Stimulated activated CD4-positive, alpha-beta T cell treated with anti-CD3 and anti-CD28 coated beads, Interleukin-2, amount 100 ng/mL, for 24 hours (primary cell): ENCODE measurements at regions not wholly inside any gene's neighbourhood (a gene's known extent, or its start where the extent isn't known, plus 50 kb on each side); places are given as distances from the start of the nearest gene placed in this dataset.

Experiments used
- DNase-seq, 2 donors: peaks; one replicate each; pipeline ENCODE4 v3.0.0-alpha.2; 2020

DNA sequence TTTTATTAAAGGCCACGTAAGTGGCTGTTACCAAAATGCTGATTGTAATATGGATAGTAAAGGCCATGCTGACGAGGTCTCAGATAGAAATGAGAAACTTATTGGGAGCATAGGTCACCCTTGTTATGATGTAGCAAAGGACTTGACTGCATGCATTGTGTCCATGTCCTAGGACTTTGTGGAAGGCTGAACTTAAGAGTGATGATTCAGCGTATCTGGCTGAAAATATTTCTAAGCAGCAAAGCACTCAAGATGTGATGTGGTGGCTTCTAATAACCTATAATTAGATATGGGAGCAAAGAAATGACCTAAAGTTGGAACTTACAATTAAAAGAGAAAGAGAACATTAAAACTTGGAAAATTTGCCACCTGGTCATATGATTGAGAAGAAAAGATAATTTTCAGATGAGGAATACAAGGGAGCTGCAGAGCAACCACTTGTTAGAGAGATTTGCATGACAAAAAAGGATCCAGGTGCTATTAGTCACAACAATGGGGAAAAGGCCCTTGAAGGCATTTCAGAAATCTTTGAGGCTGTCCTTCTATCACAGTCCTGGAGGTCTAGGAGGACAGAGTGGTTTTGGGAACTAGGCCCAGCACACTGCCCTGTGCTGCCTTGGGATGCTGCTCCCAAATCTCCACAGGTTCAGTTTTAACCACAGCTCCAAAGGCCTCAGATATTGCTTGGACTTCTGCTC, 793.7 kb upstream of the LCORL start:
- DNase-seq: no peak

DNA sequence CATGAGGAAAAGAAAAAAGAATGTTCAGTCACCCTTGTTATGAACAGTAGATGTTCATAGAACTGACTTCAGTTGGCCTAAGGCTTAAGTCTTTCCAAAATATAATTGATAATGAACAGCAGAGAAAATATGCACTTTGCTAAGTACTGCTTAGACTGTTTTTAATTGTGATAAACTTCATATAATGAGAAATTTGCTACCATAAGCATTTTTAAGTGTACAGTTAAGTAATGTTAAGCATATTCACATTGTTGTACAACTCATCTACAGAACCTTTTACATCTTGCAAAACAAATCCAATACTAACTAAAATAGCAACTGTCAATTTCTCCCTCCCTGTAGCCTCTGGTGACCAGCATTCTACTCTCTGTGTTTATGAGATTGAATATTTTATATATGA, 792.2 kb upstream of the LCORL start:
- no peak for DNase-seq

DNA sequence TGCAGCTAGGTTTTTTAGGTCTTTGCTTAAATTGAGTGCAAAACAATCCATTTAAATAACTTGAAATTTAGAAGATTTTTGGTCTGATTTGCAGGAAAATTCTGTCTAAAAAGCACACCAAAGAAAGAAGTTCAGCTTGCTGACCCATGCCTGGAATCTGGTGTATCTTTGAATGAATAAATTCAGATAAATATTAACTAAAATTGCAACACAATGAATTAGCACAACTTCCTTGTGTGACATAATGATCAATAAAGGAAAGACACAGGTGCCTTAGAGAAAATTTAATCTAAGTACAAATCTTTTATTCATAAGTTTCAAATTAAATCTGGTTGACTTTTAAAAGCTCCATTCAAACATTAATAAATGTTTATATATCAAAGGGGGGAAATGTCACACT, 791.5 kb upstream of the LCORL start:
- no peak for DNase-seq

DNA sequence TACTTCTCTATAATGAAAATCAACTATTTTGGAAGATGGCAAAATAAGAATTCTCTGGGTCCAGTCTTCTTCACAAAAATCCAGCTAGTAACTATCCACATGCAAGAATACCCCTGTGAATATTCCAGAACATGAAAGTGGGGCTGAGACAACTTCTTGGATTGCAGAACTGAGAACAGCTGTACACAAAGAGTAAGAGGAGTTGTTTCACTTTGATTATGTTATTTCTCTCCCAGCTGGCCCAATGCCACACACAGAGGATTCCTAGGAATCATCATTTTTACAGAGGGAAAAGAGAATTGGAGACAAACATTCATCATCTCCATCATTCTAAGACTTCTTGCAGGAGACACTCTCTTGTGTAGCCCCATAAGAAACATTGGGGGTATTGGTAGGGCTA, 782.2 kb upstream of the LCORL start:
- no peak for DNase-seq

DNA sequence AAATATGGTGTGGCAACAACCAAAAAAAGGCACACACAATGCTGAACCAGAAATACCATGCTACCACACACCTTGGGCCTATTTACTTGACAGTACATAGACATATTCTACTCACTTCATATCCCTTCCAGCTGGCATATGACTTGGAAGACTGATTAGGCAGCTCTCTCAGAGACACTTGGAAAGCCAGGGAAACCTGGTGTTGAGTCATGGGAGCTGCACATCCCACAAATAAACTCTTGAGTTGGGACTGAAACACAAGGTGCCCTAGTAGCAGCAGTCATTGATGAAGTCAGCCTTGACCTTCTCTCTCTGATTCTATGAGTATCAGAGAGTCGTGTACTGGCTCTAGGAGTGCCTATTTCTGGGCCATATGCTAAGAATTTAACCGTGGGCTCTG, 776.6 kb upstream of the LCORL start:
- DNase-seq: no peak

DNA sequence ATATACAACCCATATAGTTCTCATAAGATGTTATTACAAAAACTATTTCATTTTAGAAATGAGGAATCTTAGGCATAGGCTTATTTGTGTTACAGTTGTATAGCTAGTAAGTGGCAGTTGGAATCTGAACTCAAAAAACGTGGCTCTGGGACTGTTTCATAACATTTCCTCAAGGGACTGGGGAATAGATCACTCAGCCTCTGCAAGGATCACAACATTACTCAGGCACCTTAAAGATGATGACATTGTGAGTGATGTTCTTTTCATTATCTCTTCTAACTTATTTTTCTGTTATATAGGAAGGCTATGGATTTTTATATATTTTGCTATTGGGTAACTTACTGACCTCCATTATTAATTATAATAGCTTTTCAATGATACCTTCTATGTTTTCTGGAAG, 774.2 kb upstream of the LCORL start:
- DNase-seq: no peak

DNA sequence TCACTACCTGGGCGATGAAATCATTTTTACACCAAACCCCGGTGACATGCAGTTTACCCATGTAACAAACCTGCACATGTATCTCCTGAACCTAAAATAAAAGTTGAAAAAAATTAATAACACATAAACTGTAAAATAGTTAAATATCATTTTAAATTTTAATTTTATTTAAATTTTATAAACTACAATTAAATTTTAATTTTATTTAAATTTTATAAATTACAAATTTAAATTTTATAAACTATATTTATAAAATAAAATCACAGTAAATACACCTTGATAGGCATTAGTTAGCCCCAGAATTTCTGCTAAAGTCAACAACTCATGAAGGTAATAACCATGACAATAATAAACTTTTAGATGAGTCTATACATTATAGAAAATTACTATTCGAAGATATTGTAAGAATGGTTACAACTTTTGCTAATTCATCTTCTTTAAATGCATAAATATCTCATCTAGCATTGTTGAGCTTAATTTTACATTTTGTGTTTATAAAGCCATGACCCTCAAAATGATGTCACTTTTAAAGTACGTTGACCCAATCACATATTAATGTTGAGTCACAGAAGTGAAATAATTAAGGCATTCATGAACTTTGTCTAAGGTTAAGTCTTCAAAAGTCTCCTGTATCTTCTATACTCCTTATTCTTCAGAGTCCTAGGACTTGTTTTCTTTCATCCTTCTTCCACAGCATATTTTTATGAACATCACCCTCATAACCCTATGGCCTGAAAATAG, 755.8 kb upstream of the LCORL start:
- DNase-seq: no peak

DNA sequence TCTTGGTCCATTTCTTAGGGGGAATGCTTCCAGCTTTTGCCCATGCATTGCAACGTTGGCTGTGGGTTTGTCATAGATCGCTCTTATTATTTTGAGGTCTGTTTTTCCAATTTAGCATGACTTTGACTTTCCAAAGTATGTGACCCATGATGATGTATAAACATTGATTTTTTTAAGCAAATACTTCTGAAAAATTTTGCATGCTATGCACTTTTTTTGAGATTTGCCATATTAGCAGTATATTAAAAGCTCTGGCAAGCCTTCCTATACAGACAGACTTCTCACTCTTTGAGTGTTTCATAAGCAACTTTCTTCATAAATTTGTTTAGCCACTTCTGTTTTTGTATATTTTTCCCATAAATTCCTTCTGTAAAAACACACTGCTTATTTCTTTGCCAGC, 746.4 kb upstream of the LCORL start:
- DNase-seq: no peak

DNA sequence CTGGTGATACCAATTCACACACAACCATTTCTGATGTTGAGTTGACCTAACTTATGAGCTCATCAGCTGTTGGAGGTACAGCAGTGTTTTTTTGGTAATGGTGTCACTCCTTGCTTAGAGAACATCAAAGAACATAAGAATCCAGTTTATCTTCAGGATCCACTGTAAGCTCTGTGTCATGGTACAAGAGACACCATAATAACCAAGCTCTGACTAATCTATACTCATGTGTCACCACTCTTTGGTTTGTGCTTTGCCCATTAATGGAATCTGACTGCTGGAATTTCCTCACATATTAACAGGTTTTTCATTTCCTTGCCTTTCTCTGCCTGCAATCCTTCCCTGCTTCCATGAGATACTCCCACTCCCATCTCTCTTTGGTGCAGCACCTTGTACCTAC, 735.1 kb upstream of the LCORL start:
- no peak for DNase-seq

DNA sequence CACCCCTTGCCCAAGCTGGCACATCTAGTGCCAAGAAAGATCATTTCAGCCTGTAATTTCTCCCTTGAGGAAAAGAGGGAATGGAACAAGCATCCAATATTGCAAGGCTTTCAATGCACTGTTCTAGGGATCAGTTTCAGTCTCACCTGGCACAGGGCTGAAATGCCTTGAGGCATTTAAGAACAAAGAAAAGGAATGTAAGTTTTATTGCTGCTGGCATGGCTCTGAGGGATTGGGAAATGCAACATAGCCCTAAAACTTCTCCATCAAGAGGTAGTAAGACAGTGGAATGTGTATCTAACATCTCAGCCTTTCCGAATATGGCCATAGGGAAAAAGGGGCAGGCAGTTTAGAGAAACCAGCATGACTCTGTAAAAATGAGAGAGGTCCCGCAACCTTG, 732.6 kb upstream of the LCORL start:
- no peak for DNase-seq

DNA sequence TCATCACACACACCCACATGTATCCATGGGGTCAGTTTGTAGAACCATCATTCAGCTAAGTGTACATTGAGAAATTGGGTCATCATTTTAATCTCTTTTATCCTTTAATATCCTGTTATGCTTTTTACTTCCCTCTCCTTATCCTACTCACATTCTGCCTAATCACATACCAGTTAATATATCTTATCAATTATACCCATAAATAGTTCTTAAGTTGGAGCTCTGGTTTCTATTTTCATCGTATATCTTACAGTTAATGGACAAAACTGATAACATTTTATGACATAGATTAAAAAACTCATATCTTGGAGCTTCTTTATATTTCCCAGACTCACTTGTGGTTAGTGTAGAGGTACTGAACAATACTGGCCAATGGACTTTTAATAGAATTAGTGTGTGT, 729.5 kb upstream of the LCORL start:
- DNase-seq: no peak

DNA sequence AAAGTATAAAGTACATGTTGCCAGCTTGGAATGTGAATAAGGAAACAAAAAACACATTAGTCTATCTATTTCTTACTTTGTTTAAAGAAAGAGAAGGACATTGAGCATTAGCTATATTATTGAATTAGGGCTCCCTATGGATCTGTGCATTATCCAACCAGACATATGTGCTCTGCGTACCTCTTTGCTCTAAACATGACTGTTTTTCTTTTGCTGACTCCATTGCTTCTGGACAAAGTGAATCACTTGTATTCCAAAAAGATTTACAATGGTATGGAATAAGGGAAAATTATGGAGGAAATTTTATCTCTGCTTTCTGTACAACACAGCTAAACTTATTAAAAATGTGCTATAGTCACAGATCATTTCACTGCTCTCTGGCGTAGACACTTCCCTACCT, 727.8 kb upstream of the LCORL start:
- no peak for DNase-seq

DNA sequence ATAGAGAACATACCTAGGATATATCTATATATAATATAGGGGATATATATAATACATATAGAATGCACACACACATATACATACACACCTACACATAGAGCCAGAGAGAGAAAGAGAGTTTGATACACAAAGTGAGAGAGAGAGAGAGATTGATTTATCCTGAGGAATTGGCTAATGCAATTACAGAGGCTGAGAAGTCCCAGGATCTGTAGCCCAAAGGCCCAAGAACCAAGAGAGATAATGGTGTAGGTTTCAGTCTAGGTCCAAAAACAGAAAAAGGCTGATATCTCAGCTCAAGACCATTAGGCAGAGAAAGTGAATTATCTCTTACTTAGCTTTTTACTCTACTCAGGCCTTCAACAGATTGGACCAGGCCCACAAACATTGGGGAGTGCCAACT, 715.0 kb upstream of the LCORL start:
- no peak for DNase-seq

DNA sequence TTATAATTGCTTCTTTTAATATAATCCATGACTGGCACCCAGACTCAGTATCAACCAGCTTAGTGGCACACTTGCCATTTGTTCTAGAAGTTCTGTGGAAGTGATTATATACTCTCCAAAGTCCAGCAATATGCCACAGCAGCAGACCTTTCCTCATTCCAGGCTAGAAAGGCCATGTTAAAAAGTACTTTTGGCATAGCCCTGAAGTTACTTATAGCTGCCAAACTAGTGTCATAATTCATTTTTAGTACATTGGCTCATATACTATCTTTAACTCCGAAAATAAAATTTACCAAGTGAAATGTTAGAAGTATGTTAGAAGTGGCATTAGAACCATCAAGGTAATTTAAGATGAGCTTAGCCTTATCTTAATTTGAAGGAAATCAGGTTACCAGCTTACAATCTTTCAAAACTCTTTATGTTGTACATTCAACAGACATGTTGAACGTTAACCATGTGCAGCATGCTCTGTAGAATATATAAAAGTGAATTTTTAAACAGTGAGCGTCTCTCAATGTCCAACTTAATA, 714.2 kb upstream of the LCORL start:
- no peak for DNase-seq

DNA sequence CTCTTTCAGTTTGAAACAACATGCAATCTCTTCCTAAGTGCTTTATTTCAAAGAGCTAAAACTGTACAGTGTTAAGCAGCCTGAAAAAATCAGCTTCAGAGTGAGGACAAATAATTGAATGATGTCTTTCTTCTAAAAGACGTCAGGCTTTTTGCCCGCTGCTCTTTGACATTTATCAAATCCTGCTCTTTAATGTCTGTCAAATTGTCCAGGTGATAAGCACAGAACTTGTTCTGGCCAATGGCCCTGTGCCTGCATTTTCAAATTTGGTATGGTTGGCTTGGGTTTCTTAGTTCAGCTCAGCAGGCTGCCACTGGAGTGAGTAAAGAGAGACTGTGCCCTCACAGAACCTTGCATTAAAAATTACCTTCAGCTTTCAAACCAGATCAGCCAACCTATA, 712.9 kb upstream of the LCORL start:
- DNase-seq: no peak

DNA sequence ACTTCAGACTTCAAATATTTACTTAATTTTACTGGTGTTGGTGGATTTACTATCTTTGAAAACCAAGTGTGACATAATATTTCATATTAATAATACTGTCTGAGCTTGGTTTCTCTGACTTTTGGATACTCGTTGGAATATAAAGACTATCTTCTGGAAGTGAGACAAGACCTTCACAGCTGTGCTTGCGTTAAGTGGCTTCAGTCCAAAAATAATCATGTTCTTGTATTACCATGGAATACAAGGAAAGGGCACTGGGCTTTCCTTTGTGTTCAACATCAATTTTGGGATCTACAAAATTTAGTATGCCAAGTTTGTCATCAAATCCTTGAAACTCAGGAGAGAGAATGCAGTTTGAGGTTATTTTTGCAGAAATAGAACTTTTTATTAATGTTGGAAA, 712.4 kb upstream of the LCORL start:
- no peak for DNase-seq

DNA sequence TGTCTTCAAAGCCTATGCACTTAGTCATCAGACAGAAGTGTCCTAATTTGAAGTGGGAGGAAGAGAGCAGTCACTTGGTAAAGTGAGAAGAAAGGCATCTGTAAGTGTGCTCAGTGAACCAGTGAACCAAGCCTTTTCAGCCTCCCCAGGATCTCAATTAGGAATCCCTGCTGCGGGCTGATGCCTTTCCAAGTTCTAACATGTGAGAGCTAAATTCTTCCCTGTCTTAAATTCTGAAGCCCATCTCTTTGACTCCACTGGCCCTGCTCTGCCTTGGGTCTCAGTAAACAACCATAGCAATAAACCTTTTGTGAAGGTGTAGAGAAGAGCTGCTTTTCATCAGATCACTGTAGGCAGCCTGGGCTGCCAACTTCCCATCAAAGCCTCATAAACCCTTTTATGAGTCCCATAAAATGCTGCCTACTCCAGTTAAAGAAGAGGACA, 701.2 kb upstream of the LCORL start:
- no peak for DNase-seq

DNA sequence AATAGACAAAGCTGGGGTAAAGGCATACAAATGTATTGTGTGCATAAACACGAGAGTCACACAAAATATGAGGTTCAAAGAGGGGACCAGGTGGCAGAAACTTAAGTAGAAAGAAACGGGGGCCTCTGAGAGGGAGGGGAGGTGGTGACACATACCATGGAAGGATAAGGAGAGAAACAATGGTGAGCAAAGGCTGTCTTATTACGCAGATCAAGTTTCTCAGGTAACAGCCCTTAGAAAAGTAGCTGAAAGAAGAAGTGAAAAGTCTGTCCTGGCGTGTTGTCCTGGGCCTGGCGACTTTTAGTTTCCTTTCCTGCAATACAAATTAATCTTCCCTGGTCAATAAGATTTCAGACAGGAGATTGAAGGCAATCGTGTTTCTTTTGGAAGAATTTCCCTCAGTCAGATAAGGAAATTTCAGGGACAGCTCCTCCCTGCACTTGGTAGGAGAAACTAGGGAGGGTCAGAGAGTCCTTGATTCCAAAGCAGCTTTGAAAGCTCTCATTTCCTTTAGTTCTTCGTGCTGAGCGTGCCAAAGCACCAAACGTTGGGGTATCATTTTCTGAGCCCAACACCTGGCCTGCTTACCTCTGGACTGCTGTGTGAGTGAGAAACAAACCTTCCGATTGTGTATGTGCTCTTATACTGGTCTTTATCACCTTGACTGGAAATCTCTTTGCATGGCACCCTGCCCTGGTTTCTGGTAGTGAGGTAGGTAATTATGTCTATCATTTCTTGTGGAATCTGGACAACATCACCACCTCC, 676.7 kb upstream of the LCORL start:
- DNase-seq: no peak

DNA sequence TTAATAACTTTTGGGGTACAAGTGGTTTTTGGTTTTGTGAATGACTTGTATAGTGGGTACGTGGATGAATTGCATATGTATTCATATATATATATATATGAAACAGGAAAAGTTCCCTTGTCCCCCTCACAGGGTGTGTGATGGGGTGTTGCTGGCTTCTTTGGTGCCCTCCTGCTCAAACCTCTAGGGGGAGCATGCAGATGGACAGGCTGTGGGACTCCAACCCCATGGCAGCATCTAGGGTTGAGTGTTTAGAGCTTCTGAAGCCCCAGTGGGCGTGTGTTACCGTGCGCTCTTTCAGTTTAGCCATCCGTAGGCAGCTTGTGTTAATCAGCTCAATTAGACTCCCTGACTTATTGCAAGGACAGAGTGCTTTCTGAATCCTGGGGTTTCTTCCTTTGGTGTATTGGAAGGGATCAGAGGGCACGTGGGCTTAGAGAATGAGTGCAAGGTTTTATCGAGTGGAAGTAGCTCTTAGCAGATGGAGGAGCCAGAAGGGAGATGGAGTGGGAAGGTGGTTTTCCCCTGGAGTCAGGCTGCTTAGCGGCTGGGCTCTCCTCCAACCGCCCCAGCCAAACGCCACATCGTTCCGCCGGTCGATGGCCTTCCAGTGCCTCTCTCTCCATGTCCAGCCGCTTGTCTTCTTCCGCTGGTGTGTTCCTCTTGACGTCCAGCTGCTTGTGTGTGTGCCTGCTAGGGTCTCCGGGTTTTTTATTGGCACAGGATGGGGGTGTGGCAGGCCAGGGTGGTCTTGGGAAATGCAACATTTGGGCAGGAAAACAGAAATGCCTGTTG, 674.4 kb upstream of the LCORL start:
- DNase-seq: no peak

DNA sequence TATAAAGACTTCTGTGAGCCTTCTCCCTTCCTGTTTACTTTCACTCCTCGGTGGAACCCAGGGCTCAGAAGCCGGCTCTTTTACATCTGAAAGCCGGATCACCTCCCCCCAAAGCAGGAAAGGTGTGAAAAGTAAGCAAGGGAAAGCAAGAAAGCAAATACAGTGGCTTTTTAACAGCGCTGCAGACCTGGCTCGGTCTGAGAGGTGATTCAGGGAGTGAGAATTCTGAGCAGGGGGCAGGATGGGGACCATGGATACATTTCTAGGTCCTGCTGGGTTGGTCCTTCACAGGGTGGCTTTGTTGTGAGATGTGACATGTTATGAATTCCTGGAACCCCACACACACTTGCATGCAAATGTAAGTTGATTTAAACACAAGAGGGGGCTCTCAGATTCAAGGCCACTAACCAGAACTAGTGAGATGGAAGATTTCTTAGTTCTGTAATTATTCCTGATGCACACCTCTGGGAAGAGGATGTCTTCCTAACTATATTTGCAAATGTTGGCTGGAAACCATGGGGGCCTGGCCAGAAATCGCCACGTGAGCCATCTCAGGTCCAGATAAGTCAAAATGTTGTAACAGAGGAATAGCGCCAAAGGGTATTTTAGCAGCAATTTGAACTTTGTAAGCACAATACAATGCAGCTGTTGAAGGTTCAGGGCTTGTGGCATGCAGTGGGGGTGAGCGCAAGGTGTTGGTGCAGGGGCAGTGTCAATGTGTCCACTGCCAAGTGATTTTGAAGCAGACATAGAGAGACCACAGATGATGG, 670.1 kb upstream of the LCORL start:
- DNase-seq: no peak

DNA sequence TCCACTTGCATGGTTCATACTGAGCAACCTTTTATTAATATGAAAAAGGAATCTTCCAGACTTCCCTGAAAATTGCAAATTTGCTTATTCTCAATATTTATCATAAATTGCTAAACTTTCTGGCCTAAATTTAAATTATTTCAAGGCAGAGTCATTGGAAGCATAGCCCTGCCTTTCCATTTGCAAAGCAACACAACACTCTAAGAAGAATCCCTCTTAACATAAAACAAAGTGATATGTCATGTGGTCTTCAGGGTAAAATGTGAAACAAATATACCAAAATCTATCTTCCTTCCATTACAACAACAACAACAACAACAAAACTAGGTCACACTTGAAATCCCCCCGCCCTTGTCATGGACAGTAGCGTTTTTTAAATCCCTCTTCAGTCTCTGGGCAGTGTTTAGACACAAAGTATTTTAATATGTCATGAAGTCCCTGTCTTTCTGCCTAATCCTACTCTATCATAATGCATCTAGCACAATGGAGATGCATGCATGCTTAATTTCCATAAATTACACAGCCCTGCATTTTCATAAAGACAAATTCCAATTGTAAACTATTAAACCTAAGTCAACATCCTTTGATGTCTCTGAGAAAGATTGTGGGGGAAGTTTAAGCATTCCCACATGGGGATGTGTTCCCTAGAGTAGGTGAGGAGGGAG, 668.9 kb upstream of the LCORL start:
- DNase-seq: no peak
